Retinal pigment epithelial cell (primary cell): ENCODE measurements at regions not wholly inside any gene's neighbourhood (a gene's known extent, or its start where the extent isn't known, plus 50 kb on each side); places are given as distances from the start of the nearest gene placed in this dataset.
"Not testable (repeated sequence)": the region's sequence is repeated elsewhere in the genome, so short reads cannot be mapped to it uniquely, and the experiment has no call there.

Experiments used
- DNase-seq: peaks from one replicate; pipeline ENCODE4 v3.0.0-alpha.2; 2010; ENCODE audit warnings: low read depth
- H3K4me3 ChIP-seq: 2 replicates; pipeline ENCODE4 v1.5.1; 2011; ENCODE audit warnings: mild to moderate bottlenecking, low read length, control low read depth, moderate library complexity
- TF ChIP-seq, protein P1 (sequence below): conservative IDR thresholded peaks from 2 replicates; pipeline ENCODE4 v1.5.1; 2011; ENCODE audit warnings: low read depth, low read length, control low read depth, inconsistent platforms

DNA sequence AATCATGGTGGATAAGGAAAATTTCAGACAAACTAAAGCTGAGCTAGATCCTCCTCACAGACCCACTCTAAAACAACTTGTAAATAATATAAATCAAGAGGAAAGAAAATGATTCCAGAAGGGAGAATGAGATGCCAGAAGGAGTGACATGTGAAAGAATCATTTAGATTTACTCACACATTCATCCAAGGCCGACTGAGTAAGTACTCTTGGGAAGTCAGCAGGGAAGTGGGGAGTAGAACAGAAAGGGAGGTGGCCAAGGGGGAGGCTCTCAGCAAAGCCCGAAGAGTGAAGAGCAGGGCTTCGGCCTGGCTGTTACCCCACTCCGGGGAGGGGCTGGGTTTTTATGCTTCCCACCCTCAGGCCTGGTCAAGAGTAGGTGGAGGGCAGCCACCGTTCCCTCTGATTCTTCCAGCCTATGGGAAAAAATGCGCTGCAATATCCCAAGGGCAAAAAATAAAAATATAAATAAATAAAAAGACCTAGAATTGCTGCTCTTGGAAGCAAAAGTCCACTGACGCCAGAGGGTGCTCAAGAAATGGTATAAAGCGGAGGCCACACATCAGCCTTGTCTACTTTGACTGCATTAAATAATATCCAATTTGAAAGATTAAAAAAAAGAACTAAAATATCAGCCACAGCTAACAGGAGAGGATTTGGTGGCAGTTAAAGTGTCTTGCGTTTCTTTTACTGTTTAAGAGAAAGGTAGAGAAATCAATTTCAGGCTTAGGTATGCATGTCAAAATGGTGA, 110.2 kb upstream of the COL5A1 start:
- no peak overlapping the region for H3K4me3 ChIP-seq
- no peak for DNase-seq
- TF ChIP-seq, protein P1, sequence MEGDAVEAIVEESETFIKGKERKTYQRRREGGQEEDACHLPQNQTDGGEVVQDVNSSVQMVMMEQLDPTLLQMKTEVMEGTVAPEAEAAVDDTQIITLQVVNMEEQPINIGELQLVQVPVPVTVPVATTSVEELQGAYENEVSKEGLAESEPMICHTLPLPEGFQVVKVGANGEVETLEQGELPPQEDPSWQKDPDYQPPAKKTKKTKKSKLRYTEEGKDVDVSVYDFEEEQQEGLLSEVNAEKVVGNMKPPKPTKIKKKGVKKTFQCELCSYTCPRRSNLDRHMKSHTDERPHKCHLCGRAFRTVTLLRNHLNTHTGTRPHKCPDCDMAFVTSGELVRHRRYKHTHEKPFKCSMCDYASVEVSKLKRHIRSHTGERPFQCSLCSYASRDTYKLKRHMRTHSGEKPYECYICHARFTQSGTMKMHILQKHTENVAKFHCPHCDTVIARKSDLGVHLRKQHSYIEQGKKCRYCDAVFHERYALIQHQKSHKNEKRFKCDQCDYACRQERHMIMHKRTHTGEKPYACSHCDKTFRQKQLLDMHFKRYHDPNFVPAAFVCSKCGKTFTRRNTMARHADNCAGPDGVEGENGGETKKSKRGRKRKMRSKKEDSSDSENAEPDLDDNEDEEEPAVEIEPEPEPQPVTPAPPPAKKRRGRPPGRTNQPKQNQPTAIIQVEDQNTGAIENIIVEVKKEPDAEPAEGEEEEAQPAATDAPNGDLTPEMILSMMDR: no peak

DNA sequence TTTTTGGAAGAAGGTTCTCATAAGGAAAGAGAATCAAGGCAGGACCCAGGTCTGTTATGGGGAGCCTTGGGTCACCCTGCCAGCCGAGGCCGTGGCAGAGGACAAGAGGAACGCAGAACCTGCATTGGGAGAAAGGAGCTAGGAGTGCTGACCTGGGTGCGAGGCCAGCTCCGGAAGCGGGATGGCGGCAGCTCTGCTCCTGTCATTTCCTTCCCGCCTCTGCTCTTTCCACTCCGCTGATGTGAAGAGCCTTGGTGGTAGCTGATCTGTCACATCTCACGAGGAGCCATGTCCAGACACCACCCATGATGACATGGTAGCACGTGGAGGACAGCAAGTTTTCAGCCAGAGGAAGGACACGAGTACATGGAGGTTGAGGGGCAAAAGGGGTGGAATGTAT, 109.5 kb upstream of the COL5A1 start:
- TF ChIP-seq, protein P1: no peak
- no peak for DNase-seq
- H3K4me3 ChIP-seq: no peak overlapping the region

DNA sequence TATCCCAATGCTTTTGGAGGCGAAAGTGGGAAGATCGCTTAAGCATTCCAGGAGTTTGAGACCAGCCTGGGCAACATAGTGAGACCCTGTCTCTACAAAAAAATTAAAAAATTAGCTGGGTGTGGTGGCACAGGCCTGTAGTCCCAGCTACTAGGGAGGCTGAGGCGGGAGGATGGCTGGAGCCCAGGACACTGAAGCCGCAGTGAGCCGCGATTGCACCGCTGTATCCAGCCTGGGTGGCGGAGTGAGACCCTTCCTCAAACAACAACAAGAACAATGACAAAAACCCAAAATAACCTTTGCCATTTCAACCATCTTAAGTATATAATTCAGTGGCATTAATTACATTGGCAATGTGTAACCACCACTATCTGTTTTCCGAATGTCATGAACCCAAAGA, 108.9 kb upstream of the COL5A1 start:
- H3K4me3 ChIP-seq, DNase-seq: not testable (repeated sequence)

DNA sequence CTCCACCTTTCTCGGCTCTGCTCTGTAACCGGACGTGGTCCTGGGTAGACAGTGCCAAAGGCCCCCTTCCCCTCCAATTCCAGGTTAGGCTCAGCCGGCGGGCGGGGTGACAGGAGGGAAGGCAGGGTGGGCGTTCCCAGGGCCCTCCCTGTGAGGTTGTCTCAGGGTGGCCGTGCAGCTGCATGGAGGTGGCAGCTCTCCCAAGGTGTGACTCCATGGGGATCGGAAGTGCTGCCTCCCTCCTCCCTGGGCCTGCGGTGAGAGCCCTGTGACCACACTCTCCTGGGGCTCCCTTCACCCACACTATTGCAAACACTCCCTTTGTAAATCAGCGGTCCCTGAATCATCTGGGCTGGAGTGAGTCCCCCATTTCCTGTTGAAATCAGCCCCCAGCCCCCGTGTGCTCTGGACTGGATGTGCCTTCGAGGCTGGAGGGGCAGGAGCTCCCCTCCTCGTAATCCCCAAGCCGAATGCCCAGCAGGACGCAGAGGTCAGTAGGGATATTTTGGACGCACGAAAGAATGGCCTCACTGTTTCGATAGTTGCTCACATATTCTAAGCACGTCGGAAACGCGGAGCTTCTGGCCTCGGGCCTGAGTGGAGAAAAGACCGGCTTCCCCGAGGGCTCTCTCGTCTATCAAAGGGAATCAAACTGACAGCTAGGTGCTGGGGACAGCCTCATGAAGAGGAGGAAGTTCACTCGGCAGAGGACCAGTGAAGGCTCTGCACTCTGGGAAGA, 107.6 kb upstream of the COL5A1 start:
- TF ChIP-seq, protein P1: no peak
- DNase-seq: no peak
- no peak overlapping the region for H3K4me3 ChIP-seq

DNA sequence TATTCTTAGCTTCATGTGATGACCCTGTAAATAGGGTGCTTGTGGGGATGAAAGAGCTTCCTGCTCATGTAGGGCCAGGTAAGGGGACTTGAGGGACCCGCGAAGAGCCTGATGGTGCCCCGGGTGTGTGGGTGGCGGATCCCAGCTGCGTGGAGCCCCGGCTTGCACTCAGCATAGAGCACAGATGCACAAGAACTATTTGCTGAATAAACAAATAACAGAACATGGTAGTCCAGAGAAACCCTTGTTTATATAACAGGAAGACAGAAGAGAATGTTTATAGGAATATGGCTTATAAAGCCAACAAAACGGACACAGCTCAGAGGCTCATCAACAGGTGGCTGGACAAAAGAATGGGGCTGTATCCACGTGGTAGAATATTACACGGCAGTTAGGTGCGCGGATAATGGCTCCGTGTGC, 106.9 kb upstream of the COL5A1 start:
- H3K4me3 ChIP-seq: no peak overlapping the region
- TF ChIP-seq, protein P1: no peak
- no peak for DNase-seq

DNA sequence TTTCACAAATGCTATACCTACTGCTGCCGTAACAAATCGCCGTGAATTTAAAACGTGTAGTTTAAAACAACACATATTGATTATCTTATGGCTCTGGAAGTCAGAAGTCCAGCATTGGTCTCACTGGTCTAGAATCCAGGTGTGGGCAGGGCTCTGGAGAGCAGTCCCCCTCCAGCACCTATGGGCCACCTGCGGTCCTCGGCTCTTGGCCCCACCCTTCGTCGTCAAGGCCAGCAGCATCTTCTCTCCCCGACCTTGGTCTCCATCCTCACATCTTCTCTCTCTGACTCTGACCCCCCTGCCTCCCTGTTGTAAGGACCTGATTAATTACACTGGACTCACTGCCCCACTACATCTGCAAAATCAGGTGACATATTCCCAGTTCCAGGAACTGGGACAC, 106.4 kb upstream of the COL5A1 start:
- DNase-seq: no peak
- TF ChIP-seq, protein P1: no peak
- no peak overlapping the region for H3K4me3 ChIP-seq

DNA sequence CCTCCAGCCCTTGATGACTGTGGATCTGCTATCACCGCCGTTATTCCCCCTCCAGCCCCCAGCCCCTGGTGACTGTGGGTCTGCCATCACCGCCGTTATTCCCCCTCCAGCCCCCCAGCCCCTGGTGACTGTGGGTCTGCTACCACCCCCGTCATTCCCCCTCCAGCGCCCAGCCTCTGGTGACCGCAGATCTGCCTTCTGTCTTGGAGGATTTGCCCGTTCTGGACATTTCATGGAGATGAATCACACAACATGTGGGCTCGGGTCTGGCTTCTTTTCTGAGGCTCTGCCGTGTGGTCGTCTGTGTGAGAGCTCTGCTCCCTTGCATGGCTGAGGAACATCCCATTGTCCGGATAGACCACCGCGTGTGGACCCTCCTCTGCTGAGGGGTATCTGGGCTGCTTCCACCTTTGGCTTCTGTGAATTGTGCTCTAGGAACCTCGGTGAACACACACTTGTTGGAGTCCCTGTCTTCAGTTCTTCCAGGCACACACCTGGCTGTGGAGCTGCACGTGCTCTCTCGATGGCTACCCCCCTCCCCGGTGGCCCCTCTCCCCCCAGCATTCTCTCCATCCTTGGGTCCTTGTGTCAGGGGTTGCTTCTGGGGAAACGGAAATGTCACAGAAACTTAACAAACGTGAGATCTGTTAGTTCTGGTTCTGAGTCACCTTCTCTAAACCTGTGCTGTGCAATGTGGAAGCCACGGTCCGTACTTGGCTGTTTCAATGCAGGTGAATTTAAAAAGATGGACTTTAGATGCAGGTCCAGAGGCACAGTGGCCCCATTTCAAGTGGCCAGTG, 105.3 kb upstream of the COL5A1 start:
- peak; percentile 65 for DNase-seq
- no peak overlapping the region for H3K4me3 ChIP-seq
- TF ChIP-seq, protein P1: no peak
